Uterus (tissue), 3 donors: ENCODE measurements at regions not wholly inside any gene's neighbourhood (a gene's known extent, or its start where the extent isn't known, plus 50 kb on each side); places are given as distances from the start of the nearest gene placed in this dataset.

Source experiments
- DNase-seq, 2 donors: peaks; one replicate each; pipeline ENCODE4 v3.0.0-alpha.2; 2019 to 2020
- H3K27ac ChIP-seq, 2 donors: fragments of 200-600 bp; sonication (generic); 1 replicate in 1 of 2; 2 replicates in 1 of 2; pipeline ENCODE4 v1.5.1; 2016 to 2018
- H3K27me3 ChIP-seq, 2 donors: fragments of 200-600 bp; sonication (generic); one replicate each; pipeline ENCODE4 v1.5.1; 2018 to 2019; ENCODE audit warnings: control low read depth in 1 of 2
- H3K36me3 ChIP-seq, 2 donors: fragments of 200-600 bp; sonication (generic); one replicate each; pipeline ENCODE4 v1.5.1; 2019; ENCODE audit warnings: control low read depth in 1 of 2
- H3K4me1 ChIP-seq, 2 donors: fragments of 200-600 bp; sonication (generic); one replicate each; pipeline ENCODE4 v1.5.1; 2018 to 2019; ENCODE audit warnings: control low read depth in 1 of 2
- H3K4me3 ChIP-seq, 2 donors: fragments of 200-600 bp; sonication (generic); 1 replicate in 1 of 2; 2 replicates in 1 of 2; pipeline ENCODE4 v1.5.1; 2018 to 2019; ENCODE audit warnings: mild to moderate bottlenecking in 1 of 2
- H3K9me3 ChIP-seq, 2 donors: fragments of 200-600 bp; sonication (generic); one replicate each; pipeline ENCODE4 v1.5.1; 2019; ENCODE audit warnings: control low read depth in 1 of 2
- CTCF ChIP-seq, 4 experiments: fragments of 200-600 bp in 2 of 4; fragments of 450-650 bp in 2 of 4; sonication (generic) in 2 of 4; IDR thresholded peaks; one replicate each; pipeline ENCODE4 v1.5.1; 2016 to 2019; ENCODE audit warnings: antibody characterized with exemption in 4 of 4, mild to moderate bottlenecking in 2 of 4, moderate library complexity in 1 of 4
- POLR2A ChIP-seq, 2 donors: fragments of 450-650 bp; IDR thresholded peaks; one replicate each; pipeline ENCODE4 v1.6.1; 2016; ENCODE audit warnings: antibody characterized with exemption in 2 of 2, mild to moderate bottlenecking in 1 of 2, moderate library complexity in 1 of 2
- intact Hi-C: fragments of 100-400 bp; cut with DNase I; formaldehyde crosslinking; loops from one replicate; pipeline ENCODE4 v1.15.1; 2023; ENCODE audit warnings: low total_unique reads
- donor health status: DM: yes; HTN: yes; CAD: no.

- Histone ChIP-seq H3K36me3 (no peaks in the 10 kb centered on the region), H3K9me3 (no peaks in the 10 kb centered on the region), H3K27ac (no peak overlapping the region), H3K4me3 (no peak overlapping the region), H3K27me3 (no peaks in the 10 kb centered on the region), H3K4me1 (no peaks in the 10 kb centered on the region)
- DNase-seq = no peak
- intact Hi-C loops = no loop called here
- no peak for TF ChIP-seq POLR2A (IDR thresholded peaks at IDR 0.05)
- peak; percentile 22 to 37 (median 34) for TF ChIP-seq CTCF (IDR thresholded peaks at IDR 0.05)
These were observed 121.9 kb upstream of the ZFP64 start for GRCh38 chr20:52313341-52313963.

GRCh38 chr20:52312132-52312729 lies 120.7 kb upstream of the ZFP64 start:
- intact Hi-C loops = no loop called here
- DNase-seq = peak; percentile 16 to 24
- Histone ChIP-seq H3K27ac (no peak overlapping the region), H3K9me3 (no peaks in the 10 kb centered on the region), H3K36me3 (no peaks in the 10 kb centered on the region), H3K4me3 (no peak overlapping the region), H3K27me3 (no peaks in the 10 kb centered on the region), H3K4me1 (no peaks in the 10 kb centered on the region)
- TF ChIP-seq POLR2A (IDR thresholded peaks at IDR 0.05) (no peak), CTCF (IDR thresholded peaks at IDR 0.05) (peak; percentile 47 to 68 (median 60))

GRCh38 chr20:52311209-52311794 lies 119.7 kb upstream of the ZFP64 start:
- TF ChIP-seq POLR2A (IDR thresholded peaks at IDR 0.05) (no peak), CTCF (IDR thresholded peaks at IDR 0.05) (no peak)
- H3K36me3 ChIP-seq = no peaks in the 10 kb centered on the region
- no peaks in the 10 kb centered on the region for H3K27me3 ChIP-seq
- intact Hi-C loops = no loop called here
- no peaks in the 10 kb centered on the region for H3K9me3 ChIP-seq
- DNase-seq = no peak
- H3K4me3 ChIP-seq = no peak overlapping the region
- H3K4me1 ChIP-seq = no peaks in the 10 kb centered on the region
- no peak overlapping the region for H3K27ac ChIP-seq

- intact Hi-C loops = no loop called here
- no peaks in the 10 kb centered on the region for H3K36me3 ChIP-seq
- TF ChIP-seq POLR2A (IDR thresholded peaks at IDR 0.05) (no peak), CTCF (IDR thresholded peaks at IDR 0.05) (no peak)
- H3K27ac ChIP-seq = no peak overlapping the region
- H3K9me3 ChIP-seq = no peaks in the 10 kb centered on the region
- no peak overlapping the region for H3K4me3 ChIP-seq
- DNase-seq = no peak
- no peaks in the 10 kb centered on the region for H3K4me1 ChIP-seq
- H3K27me3 ChIP-seq = no peaks in the 10 kb centered on the region
These were observed 117.6 kb upstream of the ZFP64 start for GRCh38 chr20:52309181-52309580.

GRCh38 chr20:52306477-52306876 lies 114.9 kb upstream of the ZFP64 start:
- no peak for DNase-seq
- Histone ChIP-seq H3K36me3 (no peaks in the 10 kb centered on the region), H3K4me3 (no peak overlapping the region), H3K27me3 (no peaks in the 10 kb centered on the region), H3K27ac (no peak overlapping the region), H3K4me1 (no peaks in the 10 kb centered on the region), H3K9me3 (no peaks in the 10 kb centered on the region)
- intact Hi-C loops = no loop called here
- no peak for TF ChIP-seq CTCF (IDR thresholded peaks at IDR 0.05)
- TF ChIP-seq POLR2A (IDR thresholded peaks at IDR 0.05) = no peak
